NCI-H1105 (cell line): ENCODE measurements at regions not wholly inside any gene's neighbourhood (a gene's known extent, or its start where the extent isn't known, plus 50 kb on each side); places are given as distances from the start of the nearest gene placed in this dataset.

ENCODE experiments used
- DNase-seq: peaks from one replicate; lab custom pipeline; 2025; lab: John Stamatoyannopoulos, UW

DNA sequence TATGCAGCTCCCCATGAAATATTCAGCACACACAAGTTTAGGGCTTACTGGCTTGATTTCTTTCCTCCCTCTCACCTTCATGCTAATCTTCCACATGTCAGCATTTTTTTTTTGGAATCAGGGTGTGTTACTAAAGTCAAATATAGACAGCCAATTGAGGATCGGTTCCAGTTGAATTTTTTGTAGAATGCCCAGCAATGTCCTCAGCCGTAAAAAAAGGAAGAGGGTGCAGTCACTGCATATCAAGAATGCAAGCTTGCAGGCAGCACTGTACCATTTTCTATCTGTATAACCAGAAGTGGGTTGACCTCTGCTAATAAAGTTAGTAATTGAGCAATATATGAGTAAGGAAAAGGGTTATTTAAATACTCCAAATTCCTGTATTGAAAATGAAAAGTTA, 51.4 kb upstream of the CHMP2B start:
- no peak for DNase-seq

DNA sequence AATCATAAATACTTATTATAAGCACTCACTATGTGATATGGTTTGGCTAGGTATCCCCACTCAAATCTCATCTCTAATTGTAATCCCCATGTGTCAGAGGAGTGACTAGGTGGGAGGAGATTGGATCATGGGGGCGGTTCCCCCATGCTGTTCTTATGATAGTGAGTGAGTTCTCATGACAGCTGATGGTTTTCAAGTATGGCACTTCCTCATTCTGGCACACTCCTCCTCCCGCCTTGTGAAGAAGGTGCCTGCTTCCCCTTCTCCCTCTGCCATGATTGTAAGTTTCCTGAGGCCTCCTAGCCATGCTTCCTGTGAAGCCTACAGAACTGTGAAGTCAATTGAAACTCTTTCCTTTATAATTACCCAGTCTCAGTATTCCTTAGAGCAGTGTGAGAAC, 53.3 kb upstream of the CHMP2B start:
- DNase-seq = no peak

DNA sequence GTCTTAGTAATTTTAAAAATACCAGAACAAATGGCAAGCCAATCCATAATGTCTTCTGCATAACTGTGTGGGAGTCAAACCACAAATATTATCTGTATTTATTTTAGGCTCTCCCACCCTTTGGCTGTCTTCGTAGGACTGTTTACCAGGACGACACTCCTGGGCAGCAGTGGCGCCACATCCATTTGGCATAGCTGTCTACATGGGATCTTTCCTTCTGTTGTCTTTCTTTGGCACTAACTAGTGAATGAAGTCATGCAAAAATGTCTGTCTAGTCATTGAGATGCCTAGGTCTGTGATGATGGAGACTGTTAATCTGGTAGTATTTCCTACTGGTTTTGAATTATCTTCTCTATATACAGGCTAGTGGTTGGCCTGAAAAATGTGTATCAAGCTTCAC, 54.0 kb upstream of the CHMP2B start:
- DNase-seq = no peak

DNA sequence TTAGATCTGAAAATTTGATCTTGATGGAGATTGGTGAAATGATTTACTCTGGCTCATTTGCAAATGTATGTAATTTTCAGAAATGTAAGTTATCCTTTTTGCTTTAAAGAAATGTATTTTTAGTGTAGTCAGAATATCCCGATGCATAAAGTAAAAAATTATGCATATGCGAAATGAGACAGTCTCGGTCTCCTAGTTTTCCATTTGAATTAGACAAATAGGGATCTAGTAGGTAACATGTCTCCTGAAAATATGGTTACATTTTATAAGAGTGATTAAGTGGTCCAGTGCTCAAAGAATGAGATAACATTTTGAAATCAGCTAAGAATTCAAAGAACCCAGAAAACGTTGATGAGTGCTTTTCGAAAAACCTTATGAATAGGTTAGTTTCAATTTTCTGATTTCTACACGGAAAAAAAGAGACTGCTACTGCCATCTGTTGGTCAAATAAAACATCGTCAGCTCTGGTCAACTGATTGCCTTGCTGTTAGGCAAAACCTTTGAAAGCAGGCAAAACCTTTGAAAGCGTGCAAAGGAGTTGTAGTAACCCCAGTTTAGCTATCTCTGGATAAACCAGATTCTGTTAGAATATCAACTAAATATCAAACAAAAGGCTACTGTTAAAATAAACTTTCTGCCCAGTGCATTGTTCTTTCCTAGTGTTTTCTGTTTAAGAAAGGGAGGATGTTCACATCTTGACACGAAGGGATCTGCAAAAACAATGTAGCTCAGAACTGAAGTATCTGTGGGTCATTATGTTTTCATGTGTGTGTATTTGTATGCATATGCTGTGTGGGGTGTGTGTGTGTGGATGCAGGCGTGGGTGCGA, 59.3 kb upstream of the CHMP2B start:
- peak; percentile 13 for DNase-seq

DNA sequence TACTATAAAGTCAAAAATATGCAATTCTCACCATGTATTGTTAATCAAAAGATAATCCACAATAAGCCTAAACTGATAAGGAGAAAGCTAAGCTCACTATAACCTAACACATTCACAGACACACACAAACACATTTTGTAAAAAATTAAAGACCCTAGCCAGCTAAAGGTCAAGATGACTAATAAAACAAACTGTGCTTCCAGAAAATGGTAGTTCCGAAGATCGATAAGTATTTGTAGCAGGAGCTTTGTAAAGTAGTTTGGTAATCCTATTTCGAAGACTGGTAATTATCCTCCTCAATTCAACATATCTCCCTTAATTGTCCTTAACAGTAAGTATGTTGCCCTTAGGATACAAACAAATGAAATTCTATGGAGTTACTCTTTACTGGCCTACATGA, 62.9 kb upstream of the CHMP2B start:
- DNase-seq = no peak

DNA sequence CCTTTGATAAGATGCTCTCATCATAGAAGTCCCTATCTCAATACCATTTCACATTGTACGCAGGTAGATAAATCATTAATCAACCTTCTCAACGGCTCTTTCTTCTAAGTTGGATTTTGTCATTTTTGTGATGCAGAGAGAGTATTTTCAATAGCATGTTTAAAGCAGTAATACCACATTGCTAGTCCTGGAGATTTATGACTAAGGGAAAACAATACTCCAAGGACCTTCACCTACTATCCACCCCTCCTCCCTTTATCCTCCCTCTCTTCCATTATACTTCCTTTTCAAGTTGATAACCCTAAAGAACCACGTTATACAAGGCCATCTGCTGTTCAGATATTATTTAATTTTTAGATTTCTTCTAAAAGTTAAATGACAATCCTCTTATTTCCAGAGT, 65.3 kb upstream of the CHMP2B start:
- no peak for DNase-seq

DNA sequence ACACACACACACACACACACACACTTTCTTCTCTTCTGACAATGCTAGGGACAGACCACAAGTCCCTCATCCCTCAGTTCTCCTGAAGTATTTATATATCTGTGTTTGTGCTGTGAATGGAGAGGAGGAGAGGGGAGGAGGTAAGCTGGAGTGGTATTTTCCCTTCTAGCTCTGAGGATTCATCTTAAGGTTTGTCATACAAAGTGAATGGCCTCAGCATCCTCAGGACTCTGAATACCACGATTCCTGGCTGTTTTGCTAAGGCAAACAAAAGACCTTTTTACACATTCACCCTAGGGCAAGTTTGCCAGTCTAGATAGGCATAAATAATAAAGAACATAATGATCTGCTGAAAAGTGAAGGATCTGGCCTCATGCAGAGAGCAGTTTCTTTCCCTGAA, 65.7 kb upstream of the CHMP2B start:
- DNase-seq = no peak

DNA sequence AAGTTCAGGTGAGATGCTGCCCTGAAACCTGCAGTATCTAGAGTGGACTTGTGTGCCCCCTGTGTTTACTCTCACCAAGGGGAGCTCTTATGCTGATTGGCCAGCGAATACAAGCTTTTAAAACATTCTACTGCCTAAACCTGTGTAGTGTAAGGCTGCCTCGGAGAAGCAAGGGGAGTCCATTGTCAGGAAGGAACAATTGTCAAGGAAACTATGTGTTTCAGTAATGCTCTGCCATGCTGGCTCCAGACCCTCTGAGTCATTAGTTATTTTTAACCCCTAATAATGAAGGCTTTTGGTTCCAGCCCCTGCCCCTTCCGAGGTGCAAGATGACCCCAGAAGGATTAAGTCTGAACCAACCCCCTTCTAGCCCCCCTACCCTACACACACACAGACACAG, 66.1 kb upstream of the CHMP2B start:
- DNase-seq = no peak

DNA sequence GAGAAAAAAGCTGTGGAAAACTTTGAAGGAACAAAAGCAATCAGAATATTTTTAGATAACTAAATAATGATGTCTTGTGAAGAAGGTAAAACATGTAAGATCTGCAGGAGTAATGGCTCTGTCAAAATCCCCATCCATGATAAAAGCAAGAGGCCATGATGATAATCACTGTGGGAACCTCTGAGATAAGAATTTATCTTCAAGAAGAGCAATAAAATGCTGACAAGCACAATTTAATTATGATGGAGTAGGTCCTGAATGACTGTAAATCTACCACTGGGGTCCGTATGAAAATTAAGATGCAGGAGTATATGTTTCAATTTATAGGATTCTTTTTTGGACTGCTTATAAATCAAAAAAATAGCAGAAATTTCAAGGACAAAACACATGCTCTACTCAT, 68.3 kb upstream of the CHMP2B start:
- DNase-seq = no peak

DNA sequence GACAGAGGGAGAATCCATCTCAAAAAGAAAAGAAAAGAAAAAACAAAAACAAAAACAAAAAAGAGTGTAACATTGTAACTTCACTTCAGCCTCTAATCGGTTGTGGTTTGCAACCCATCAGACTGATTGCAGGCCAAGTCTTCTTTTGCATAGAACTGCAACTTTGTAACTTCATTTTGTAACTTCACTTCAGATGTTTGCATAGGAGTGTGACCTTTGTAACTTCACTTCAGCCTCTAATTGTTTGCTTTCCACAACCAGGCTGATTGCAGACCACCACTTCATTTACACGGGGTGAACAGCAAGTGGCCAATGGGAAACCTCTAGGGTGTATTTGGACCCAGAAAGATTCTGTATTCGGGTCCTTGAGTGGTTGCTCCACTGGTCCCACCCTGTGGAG, 79.1 kb upstream of the CHMP2B start:
- no peak for DNase-seq

DNA sequence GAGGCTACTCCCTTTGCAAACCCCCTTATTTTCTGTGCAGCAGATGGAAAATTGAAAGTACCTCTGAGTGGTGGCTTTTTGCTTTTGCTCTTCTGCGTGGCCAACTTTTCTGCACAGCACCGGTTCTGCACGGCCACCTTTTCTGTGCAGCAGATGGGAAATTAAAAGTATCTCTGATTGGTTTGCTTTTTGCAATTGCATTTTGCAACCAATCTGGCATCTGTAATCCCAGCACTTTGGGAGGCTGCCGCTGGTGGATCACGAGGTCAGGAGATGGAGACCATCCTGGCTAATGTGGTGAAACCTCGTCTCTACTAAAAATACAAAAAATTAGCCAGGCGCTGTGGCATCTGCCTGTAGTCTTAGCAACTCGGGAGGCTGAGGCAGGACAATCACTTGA, 79.5 kb upstream of the CHMP2B start:
- no peak for DNase-seq

DNA sequence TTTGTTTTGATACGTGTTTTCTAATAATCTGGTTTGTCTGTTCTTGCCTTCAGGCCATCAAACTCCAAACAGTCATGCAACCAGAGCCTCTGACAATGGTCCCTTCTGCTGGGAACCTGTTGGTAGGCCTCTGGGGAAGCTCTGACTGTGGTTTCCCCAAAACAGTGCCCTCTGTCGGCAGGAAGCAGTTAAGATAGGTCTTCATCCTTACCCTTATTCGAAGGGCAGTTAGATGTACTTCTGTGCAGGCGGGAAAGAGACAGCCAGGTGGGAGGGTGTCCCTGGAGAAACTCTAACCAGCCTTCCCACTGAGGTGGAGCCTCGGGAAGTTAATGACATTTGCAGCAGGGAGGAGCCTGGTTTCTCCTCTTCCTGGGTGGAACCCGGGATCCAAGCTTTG, 81.6 kb upstream of the CHMP2B start:
- no peak for DNase-seq

DNA sequence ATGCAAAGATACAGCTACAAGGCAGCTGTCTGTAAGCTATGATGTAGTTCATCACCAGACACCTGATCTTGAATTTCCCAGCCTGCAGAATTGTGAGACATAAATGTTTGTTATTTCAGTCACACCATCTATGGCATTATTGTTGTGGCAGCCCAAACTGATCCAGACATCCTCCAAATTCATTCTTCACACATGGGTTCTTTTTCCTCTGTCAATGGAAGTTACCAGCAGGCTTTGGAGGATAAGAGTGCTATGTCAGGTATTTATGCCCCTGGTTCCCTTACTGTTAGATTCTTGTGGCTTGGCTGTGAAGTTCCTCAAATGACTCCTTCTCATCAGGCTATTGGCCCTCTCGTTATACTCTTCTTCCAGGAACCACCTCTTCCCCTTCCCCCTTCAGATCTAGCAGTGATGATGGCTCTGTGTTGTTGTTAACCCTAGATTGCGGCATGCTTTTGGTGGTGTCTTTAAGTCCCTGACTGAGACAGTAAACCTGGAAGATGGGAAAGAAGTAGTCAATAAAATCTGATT, 91.0 kb upstream of the CHMP2B start:
- DNase-seq = no peak

DNA sequence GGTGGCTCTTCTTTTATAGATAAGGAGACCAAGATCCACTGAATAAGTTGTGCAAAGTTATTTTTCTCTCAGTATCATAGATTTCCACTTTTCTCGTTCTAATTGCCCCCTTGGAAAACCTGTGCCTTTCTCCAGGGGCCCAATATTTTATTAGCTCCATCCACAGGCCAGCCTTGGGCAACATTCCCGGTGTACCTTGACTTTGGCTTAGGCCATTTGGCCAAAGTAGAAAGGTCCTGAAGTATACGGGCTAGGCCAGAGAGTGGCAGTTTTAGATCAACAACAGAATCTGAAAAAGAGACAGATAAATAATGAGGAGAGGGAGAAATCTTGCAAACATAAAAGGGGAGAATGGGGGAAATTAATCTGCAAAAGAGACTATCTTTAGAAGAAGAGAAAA, 91.7 kb upstream of the CHMP2B start:
- DNase-seq = no peak

DNA sequence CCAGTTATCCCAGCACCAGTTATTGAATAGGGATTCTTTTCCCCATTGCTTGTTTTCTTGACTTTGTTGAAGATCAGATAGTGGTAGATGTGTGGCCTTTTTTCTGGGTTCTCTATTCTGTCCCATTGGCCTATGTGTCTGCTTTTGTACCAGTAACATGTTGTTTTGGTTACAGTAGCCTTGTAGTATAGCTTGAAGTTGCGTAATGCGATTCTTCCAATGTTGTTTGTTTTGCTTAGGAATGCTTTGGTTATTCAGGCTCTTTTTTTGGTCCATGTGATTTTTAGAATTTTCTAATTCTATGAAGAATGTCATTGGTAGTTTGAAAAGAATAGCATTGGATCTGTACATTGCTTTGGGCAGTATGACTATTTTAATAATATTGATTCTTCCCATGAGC, 94.3 kb upstream of the CHMP2B start:
- no peak for DNase-seq

DNA sequence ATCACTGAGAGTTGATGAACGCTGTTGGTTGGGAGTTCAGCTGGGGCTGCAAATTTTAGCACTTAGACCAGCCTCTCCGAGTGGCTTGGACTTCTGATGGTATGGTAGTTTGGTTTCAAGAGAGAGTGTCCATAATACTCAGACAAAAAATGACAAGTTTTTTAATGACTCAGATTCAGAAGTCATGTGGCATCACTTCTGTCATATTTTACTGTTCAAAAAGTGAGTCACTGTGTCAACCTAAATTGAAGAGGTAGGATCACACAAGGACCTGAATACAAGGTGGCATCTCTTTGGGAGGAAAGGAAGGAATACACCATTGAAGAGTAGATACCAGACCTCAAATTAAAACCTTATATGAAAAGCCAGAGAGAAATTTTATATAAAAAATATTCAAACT, 99.1 kb upstream of the CHMP2B start:
- no peak for DNase-seq

DNA sequence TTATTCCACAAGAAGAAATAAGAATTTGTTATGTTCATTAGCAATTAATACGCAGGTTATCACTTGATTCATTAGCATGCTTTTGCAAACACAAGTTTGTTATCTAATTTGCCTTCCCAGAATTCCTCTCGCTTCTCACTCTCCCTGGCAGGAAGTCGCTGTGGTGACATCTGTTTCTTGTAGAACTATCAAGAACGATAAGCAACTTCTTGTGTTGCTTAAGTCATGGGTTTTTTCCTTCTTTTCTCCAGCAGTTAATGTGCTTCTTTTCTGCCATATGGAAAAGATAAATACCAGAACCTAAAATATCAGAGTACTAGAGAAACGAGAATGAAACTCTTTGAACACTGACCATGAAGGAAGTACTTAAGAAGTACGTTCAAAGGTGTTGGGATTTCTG, 99.8 kb upstream of the CHMP2B start:
- no peak for DNase-seq

DNA sequence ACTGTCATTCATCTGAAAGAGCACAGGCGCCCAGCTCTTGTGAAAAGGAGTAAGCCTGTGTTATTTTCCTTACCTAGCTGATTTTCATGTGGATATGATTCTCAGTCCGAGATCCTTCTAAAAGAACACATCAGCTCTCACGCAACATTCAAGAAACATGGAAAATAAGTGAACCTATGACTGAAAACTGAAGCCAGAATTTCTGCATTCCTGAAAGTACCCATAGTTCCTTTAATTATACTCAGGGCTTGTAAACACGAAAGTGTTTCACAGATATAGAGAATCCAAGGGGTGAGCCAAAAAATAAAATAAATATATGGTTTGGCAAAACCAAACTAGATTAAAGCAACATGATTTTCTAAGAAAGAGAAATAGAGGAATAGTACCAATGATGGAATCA, 100.8 kb upstream of the CHMP2B start:
- DNase-seq = no peak

DNA sequence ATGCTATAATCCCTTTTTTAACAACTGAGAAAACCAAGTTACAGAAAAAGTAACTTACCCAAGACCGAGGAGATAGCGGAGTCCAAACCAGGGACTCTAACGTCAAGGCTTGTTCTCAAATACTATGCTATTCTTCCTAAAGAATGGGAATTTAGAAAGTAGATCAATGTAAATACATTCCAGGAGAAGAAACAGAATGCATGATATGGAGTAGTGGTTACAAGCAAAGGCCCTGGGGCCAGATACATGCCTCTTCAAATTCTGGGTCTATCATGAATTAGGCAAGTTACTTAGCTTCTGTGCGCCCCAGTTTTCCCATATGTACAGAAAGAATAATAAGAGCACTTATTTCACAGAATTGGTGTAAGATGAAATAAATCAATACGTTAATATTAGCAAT, 102.0 kb upstream of the CHMP2B start:
- no peak for DNase-seq

DNA sequence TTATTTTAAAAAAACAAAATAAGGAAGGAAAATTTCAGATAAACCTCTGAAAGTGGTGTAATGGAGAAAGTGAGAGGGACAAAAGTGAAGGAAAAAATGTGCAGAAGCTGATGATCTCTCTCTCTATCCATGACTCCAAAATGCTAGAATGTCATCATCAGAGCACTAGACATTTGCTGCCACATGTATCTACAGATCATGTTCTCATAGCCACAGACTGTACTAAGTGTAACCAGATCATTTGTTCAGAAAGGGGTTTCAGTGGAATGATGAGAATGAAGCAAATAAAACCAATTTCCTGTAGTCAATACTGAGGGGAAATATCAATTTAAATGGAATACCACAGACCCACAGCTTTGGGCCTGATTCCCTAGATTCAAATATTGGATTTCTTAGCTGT, 104.3 kb upstream of the CHMP2B start:
- no peak for DNase-seq

DNA sequence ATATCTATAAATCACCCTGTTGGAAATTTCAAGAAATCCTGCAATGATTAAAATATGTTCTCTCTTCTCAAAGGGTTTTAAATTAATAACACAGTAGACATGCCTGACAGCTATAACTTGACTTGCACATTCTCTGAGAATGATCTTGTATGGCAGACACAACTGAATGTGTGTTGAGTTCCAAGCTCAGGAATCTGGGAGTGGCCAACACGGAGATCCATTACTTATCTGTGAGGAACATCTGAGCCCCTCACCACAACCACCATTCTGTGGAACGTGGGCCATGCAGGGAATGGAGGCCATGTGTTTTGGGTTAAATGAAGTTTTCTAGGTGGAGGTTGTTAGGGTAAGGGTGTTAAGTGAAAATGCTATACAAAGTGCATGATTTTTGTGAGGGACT, 105.3 kb upstream of the CHMP2B start:
- no peak for DNase-seq

DNA sequence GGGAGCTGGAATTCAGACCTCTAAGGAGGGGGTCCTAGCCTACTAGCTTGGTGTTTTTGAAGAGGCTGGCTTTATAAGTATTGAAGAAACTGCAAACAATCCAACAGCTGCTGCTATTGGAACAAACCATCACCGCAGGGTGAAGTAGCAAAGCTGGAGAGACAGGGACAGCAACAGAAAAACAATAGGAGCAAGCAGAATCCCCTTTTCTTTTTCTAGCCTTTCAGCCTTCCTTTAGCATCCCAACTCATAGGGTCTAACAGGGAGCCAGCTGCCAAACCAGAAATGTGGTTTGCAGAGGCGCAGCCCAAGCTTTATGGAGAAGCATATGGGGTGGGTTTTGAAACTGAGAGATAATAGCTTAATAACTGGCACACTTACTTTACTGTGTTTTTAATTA, 106.2 kb upstream of the CHMP2B start:
- no peak for DNase-seq

DNA sequence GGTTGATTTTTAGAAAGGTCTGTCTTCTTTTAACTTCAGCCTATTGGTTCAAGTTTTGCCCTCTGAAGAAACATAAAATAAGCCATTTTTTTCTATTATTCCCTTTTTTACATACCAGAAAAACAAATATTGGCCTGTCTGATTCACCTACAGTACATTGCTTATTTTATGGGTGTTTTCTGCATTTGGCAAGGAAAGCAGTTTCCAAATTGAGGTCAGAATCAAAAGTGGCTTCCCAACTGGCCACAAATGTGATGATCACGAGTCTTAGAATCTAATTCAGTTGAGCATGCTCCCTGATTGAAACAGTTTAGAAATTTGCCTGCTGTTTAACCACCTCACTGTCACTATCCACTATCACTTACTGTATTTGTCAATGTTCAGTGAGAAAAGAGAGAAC, 106.9 kb upstream of the CHMP2B start:
- no peak for DNase-seq

DNA sequence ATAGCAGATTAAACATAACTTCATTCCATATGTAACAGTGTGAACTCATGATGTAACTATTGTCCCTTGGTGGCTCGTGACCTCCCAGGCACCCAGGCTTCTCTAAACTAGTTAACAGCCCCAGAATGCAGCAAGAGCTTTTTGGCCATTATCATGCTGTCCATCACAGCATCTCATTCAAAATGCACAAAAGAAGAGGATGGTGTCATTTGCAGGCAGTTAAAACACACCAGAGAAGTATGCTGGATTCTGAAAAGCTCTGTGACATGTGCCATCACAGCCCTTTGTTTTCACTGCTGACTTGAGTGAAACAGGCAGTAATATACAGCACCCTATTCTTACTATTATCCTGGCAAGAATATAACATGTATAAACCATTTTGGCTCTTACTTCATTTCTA, 117.6 kb upstream of the CHMP2B start:
- no peak for DNase-seq
